ENCODE measurements at regions not wholly inside any gene's neighbourhood (a gene's known extent, or its start where the extent isn't known, plus 50 kb on each side); places are given as distances from the start of the nearest gene placed in this dataset.

DNA sequence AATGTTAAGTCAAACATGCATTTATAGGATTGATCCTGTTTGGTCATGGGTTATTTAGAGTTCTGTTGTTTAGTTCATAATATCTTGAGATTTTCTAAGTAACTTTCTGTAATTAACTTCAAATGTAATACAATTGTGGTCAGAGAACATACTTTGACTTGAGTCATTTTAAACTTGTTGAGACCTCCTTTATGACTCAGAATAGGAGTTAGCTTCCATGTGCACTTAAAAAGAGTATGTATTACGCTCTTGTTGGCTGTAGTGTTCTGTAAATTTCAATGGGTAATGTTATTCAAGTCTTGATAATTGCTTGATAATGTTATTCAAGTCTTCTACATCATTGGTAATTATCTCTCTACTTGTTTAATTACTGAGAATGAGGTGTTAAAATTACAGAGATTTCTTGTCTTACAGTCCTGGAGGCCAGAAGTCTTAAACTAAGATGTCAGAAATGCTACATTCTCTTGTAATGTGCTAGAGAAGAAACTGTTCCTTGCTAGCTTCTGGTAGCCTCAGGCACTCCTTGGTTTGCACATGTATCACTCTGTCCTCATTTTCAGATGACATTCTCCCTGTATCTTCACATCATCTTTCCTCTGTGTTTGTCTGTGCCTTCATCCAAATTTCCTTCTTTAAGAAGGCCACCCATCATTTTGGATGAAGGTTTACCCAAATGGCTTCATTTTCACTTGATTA is 197.3 kb downstream of the TMTC3 start:
- TF ChIP-seq, protein P1, sequence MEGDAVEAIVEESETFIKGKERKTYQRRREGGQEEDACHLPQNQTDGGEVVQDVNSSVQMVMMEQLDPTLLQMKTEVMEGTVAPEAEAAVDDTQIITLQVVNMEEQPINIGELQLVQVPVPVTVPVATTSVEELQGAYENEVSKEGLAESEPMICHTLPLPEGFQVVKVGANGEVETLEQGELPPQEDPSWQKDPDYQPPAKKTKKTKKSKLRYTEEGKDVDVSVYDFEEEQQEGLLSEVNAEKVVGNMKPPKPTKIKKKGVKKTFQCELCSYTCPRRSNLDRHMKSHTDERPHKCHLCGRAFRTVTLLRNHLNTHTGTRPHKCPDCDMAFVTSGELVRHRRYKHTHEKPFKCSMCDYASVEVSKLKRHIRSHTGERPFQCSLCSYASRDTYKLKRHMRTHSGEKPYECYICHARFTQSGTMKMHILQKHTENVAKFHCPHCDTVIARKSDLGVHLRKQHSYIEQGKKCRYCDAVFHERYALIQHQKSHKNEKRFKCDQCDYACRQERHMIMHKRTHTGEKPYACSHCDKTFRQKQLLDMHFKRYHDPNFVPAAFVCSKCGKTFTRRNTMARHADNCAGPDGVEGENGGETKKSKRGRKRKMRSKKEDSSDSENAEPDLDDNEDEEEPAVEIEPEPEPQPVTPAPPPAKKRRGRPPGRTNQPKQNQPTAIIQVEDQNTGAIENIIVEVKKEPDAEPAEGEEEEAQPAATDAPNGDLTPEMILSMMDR (IDR thresholded peaks at IDR 0.05; ENCODE audit: low read length) = no peak
- no peak for TF ChIP-seq EZH2 (IDR thresholded peaks at IDR 0.05; ENCODE audit: borderline replicate concordance, low read length)

Data from OCI-LY1 (cell line).